ENCODE measurements at regions not wholly inside any gene's neighbourhood (a gene's known extent, or its start where the extent isn't known, plus 50 kb on each side); places are given as distances from the start of the nearest gene placed in this dataset.

DNA sequence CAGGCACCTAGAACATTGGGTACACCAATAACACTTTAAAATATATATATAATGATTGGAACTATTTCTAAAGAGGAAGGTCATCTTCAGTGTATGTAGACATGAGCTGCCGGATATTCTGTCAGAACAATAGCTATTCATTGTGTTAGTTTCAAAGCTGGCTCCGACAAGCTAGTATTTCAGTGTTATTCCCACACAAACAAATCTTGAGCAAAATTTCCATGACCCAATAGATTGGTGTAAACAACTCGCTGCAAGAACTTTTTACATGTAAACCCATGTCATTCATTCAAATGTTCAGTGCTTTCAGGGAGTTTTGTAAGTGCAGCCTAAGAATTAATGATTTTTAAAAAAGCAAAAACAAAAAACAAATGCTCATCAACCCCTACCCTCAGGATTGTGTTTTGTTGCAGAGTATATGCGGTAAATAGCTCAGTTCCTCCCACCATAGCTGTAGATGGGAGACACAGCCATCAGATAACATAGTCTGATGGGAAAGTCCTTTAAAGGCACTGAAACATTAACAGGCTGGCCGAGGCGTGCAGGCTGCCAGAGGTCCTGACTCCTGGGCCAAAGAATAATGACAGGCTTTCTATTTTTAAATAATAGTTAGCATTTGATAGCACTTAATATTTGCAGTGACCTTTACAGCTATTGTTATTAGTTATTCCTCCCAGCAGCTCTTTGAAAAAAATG is 150.3 kb upstream of the ARHGAP5 start:
- CTCF ChIA-PET: interaction anchor here (0.7 to 8.4 kb wide), 31 partner anchors 8 to 639 kb away, joined by 3 to 95 read pairs (median 3); no protein-coding TSS in a partner anchor
- no peak for DNase-seq (ENCODE audit: extremely low spot score)
- TF ChIP-seq, protein P1, sequence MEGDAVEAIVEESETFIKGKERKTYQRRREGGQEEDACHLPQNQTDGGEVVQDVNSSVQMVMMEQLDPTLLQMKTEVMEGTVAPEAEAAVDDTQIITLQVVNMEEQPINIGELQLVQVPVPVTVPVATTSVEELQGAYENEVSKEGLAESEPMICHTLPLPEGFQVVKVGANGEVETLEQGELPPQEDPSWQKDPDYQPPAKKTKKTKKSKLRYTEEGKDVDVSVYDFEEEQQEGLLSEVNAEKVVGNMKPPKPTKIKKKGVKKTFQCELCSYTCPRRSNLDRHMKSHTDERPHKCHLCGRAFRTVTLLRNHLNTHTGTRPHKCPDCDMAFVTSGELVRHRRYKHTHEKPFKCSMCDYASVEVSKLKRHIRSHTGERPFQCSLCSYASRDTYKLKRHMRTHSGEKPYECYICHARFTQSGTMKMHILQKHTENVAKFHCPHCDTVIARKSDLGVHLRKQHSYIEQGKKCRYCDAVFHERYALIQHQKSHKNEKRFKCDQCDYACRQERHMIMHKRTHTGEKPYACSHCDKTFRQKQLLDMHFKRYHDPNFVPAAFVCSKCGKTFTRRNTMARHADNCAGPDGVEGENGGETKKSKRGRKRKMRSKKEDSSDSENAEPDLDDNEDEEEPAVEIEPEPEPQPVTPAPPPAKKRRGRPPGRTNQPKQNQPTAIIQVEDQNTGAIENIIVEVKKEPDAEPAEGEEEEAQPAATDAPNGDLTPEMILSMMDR (IDR thresholded peaks at IDR 0.05; ENCODE audit: control extremely low read depth, extremely low read depth, low read depth, missing control alignments): no peak
- POLR2A ChIA-PET: no interaction called here

DNA sequence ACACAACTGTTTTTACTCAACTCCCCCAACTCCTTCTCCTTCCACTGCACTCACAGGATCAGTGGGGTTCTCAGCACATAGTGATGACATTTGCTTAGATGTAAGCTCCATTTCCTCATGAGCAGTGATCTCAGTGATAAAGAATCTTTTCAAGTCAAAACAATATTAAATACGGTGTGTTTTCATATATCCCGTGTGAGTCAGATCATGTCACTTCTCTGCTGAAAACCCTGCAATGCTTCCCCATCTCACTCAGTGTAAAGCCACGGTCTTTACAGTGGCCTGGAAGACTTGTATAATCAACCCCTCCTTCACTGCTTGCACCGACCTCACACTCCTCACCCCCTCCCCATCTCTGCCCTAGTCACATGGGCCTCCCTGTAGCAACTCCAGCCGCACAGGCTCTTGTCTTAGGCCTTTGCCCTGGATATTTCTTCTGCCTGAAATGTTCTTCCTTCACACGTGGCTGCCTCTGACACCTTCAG is 149.7 kb upstream of the ARHGAP5 start:
- DNase-seq (ENCODE audit: extremely low spot score): no peak
- POLR2A ChIA-PET: no interaction called here
- CTCF ChIA-PET: interaction anchor here (0.8 to 8.4 kb wide), 17 partner anchors 11 to 632 kb away, joined by 3 to 95 read pairs (median 5); no protein-coding TSS in a partner anchor
- TF ChIP-seq, protein P1 (IDR thresholded peaks at IDR 0.05; ENCODE audit: control extremely low read depth, extremely low read depth, low read depth, missing control alignments): no peak

DNA sequence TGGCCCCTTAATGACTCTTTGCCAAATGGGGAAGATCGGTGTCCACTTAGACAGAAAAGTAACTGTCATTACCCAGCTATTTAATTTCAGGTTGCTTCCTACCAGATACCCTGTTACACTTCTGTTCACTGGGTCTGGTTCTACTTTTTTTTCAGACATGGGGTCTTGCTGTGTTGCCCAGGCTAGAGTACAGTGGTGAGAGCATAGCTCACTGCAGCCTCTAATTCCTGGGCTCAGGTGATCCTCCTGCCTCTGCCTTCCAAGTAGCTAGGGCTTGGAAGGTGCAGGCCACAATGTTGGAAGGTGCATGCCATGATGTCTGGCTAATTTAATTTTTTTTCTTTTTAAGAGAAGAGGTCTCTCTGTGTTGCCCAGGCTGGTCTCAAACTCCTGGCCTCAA is 147.0 kb upstream of the ARHGAP5 start:
- TF ChIP-seq, protein P1 (IDR thresholded peaks at IDR 0.05; ENCODE audit: control extremely low read depth, extremely low read depth, low read depth, missing control alignments): no peak
- CTCF ChIA-PET: interaction anchor here (0.7 to 1.6 kb wide), 6 partner anchors 9 to 630 kb away, joined by 3 to 7 read pairs (median 4); no protein-coding TSS in a partner anchor
- POLR2A ChIA-PET: no interaction called here
- no peak for DNase-seq (ENCODE audit: extremely low spot score)

DNA sequence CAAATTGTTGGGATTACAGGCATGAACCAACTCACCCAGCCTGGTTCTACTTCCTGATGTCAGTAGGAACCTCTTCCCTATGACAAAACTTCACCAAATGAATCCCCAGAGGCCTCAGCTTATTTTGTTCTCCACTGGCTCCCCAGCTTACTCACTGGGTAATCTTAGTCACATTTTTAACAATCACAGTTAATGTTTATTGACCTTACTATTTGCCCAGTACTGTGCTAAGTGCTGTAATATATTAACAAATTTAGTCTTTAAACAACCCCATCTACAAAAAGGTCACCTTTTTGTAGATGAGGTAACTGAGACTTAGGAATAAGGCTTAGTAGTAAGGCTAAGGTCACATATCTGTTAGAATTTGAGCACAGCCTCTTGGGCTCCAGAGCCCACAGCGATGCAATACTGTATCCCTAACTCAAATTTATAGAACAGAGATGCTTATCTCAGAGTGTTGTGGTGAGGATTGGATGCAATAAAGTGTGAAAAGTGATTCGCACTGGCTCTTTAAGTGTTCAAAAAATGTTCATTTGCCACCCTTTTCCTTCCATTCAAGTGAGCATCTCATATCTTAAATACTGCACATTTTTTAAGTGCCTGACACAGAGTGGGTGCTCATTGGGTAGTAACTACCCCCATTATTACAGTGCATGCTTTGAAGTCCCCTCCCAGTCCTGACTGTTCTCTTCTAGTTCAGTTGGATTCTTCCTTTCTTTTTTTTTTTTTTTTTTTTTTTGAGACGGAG is 146.4 kb upstream of the ARHGAP5 start:
- DNase-seq (ENCODE audit: extremely low spot score): no peak
- ChIA-PET CTCF (interaction anchor here (1.1 to 1.6 kb wide), 3 partner anchors 9 to 630 kb away, joined by 3 to 7 read pairs (median 4); no protein-coding TSS in a partner anchor), POLR2A (no interaction called here)
- TF ChIP-seq, protein P1 (IDR thresholded peaks at IDR 0.05; ENCODE audit: control extremely low read depth, extremely low read depth, low read depth, missing control alignments): no peak

DNA sequence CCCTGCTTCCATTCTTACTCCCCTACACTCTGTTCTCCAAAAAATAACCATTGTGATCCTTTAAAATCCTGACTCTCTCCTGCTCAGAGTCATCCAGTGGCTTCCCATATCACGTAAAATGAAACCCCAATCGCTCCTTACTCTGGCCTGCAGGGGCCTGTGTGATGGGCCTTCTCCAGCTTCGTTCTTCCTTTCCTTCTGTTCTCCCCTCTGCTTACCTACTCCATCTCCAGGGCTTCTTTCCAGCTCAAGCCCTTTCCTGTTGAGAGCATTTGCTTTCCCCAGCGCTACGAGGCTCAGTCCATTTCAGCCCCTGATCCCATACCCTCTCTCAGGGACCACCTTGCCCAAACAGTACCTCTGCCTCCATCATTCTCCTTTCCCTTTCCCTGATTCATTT is 144.4 kb upstream of the ARHGAP5 start:
- CTCF ChIA-PET: no interaction called here
- POLR2A ChIA-PET: no interaction called here
- no peak for DNase-seq (ENCODE audit: extremely low spot score)
- TF ChIP-seq, protein P1 (IDR thresholded peaks at IDR 0.05; ENCODE audit: control extremely low read depth, extremely low read depth, low read depth, missing control alignments): no peak

DNA sequence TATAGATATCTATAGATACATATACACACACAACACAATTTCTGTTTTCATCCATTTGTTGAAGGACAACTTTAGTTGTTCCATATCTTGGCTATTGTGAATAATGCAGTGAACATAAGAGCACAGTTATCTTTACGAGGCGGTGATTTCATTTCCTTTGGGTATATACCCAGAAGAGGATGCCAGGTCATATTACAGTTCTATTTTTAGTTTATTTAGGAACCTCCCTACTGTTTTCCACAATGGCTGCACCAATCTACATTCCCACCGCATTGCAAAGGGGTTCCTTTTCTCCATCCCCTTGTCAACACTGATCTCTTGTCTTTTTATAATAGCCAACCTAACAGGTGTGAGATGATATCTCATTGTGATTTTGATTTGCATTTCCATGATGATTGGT is 143.4 kb upstream of the ARHGAP5 start:
- ChIA-PET CTCF (interaction anchor here (1.5 kb wide), 2 partner anchors 9 to 319 kb away, joined by 6 to 16 read pairs; no protein-coding TSS in a partner anchor), POLR2A (no interaction called here)
- TF ChIP-seq, protein P1 (IDR thresholded peaks at IDR 0.05; ENCODE audit: control extremely low read depth, extremely low read depth, low read depth, missing control alignments): no peak
- no peak for DNase-seq (ENCODE audit: extremely low spot score)
